ENCODE measurements at regions not wholly inside any gene's neighbourhood (a gene's known extent, or its start where the extent isn't known, plus 50 kb on each side); places are given as distances from the start of the nearest gene placed in this dataset.

DNA sequence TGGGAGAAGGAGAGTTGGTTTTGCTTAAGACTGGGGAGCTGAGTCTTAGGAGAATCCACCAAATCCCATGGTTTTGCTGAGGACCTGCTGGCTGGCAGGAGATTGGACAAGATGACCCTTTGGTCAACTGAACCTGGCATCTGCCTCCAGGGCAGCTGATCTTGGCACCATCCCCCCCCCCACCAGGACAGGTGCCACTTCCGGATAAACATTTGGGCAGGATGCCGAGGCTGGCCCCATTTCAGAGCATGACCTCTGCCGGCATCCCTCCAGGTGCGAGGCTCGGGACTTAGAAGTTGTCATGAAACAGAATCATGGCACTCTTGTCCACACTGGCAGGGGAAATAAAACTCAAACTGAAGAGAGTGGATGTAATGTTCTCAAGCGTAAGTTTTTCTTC is 165.6 kb downstream of the MACROH2A1 start:
- TF ChIP-seq, protein P1, sequence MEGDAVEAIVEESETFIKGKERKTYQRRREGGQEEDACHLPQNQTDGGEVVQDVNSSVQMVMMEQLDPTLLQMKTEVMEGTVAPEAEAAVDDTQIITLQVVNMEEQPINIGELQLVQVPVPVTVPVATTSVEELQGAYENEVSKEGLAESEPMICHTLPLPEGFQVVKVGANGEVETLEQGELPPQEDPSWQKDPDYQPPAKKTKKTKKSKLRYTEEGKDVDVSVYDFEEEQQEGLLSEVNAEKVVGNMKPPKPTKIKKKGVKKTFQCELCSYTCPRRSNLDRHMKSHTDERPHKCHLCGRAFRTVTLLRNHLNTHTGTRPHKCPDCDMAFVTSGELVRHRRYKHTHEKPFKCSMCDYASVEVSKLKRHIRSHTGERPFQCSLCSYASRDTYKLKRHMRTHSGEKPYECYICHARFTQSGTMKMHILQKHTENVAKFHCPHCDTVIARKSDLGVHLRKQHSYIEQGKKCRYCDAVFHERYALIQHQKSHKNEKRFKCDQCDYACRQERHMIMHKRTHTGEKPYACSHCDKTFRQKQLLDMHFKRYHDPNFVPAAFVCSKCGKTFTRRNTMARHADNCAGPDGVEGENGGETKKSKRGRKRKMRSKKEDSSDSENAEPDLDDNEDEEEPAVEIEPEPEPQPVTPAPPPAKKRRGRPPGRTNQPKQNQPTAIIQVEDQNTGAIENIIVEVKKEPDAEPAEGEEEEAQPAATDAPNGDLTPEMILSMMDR (IDR thresholded peaks at IDR 0.05; ENCODE audit: low read length), result no peak
- TF ChIP-seq EZH2phosphoT487 (IDR thresholded peaks at IDR 0.05; ENCODE audit: low read length), result no peak
